ENCODE measurements at regions not wholly inside any gene's neighbourhood (a gene's known extent, or its start where the extent isn't known, plus 50 kb on each side); places are given as distances from the start of the nearest gene placed in this dataset.

- no peak for TF ChIP-seq CTCF (IDR thresholded peaks at IDR 0.05)
- Histone ChIP-seq H3K4me3 (no peak overlapping the region), H3K27ac (no peak overlapping the region), H3K27me3 (no peaks in the 10 kb centered on the region), H3K9me3 (no peaks in the 10 kb centered on the region), H3K4me1 (no peaks in the 10 kb centered on the region), H3K36me3 (no peaks in the 10 kb centered on the region)
- intact Hi-C loops (cut with DNase I), result no loop called here
- no peak for DNase-seq (ENCODE audit: low spot score in 2 of 2)
These were observed 358.8 kb downstream of the CMPK2 start for GRCh38 chr2:6506859-6507258.

DNA sequence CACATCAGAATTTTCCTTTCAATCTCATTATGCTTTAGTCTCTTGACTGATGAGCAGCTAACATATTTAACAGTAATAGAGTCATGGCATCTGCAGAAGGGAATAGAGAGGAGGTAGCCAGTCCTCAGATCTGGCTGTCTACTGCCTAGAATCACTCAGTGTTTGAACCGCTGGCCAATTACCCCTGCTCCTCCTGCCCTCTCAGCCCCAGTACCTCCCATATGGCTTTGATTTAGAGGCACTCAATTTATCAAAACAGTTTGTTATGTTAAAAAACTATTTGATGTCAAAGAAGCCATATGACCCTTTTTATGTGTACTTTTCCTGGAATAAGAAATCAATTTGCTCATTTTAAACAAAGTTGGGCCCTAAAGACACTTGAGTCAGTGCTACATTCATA lies 355.2 kb downstream of the CMPK2 start:
- TF ChIP-seq CTCF (IDR thresholded peaks at IDR 0.05), result no peak
- Histone ChIP-seq H3K4me3 (no peak overlapping the region), H3K4me1 (no peaks in the 10 kb centered on the region), H3K9me3 (no peaks in the 10 kb centered on the region), H3K27ac (no peak overlapping the region), H3K36me3 (no peaks in the 10 kb centered on the region), H3K27me3 (no peaks in the 10 kb centered on the region)
- intact Hi-C loops (cut with DNase I), result no loop called here
- DNase-seq (ENCODE audit: low spot score in 2 of 2), result no peak

DNA sequence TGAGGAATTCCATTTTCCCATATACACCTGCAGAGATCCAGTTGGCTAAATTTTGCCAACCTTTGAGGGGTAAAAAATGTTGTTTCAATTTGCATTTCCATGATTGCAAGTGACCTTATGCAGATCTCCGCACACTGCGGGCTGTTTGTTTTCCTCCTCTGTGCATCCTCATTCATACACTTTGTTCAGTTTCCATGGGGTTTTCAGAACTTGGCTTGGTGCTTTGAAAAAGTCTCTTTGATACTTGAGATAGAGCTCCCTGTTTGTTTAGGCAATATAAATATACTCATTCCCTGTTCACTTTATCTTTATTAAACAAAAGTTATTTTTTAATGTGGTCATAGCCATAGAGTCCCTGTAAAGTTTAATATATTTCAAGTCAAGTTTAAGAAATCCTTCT lies 353.1 kb downstream of the CMPK2 start:
- TF ChIP-seq CTCF (IDR thresholded peaks at IDR 0.05), result no peak
- H3K27ac ChIP-seq, result no peak overlapping the region

GRCh38 chr2:6516674-6517073 lies 349.0 kb downstream of the CMPK2 start:
- no peak for TF ChIP-seq CTCF (IDR thresholded peaks at IDR 0.05)

More for the DNA sequence above, 353.1 kb downstream of the CMPK2 start:
- no peaks in the 10 kb centered on the region for H3K9me3 ChIP-seq
- no peaks in the 10 kb centered on the region for H3K36me3 ChIP-seq
- no peaks in the 10 kb centered on the region for H3K4me1 ChIP-seq
- intact Hi-C loops (cut with DNase I), result no loop called here
- no peak for DNase-seq (ENCODE audit: low spot score in 2 of 2)
- H3K27me3 ChIP-seq, result no peaks in the 10 kb centered on the region
- H3K4me3 ChIP-seq, result no peak overlapping the region

DNA sequence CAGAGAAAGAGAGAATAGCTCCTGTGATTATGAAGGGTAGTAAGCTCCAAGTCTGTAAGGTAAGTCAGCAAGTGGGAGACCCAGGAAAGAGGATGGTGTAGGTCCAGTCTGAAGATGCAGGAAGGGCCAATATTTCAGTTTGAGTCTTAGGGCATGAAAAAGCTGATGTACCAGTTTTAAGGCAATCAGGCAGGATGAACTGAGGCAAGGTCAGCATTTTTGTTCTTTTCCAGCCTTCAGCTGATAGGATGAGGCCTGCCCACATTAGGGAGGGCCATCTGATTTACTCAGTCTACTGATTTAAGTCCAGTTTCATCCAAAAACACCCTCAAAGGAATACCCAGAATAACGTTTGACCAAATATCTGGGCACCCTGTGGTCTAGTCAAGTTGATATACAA lies 347.3 kb downstream of the CMPK2 start:
- Histone ChIP-seq H3K27ac (no peak overlapping the region), H3K9me3 (no peaks in the 10 kb centered on the region), H3K27me3 (no peaks in the 10 kb centered on the region), H3K36me3 (no peaks in the 10 kb centered on the region), H3K4me1 (no peaks in the 10 kb centered on the region), H3K4me3 (no peak overlapping the region)
- intact Hi-C loops (cut with DNase I), result no loop called here
- TF ChIP-seq CTCF (IDR thresholded peaks at IDR 0.05), result no peak
- no peak for DNase-seq (ENCODE audit: low spot score in 2 of 2)

More at GRCh38 chr2:6516674-6517073, 349.0 kb downstream of the CMPK2 start:
- intact Hi-C loops (cut with DNase I), result no loop called here
- Histone ChIP-seq H3K9me3 (no peaks in the 10 kb centered on the region), H3K27me3 (no peaks in the 10 kb centered on the region), H3K4me3 (no peak overlapping the region), H3K36me3 (no peaks in the 10 kb centered on the region), H3K4me1 (no peaks in the 10 kb centered on the region), H3K27ac (no peak overlapping the region)
- DNase-seq (ENCODE audit: low spot score in 2 of 2), result no peak

GRCh38 chr2:6523476-6523875 lies 342.2 kb downstream of the CMPK2 start:
- intact Hi-C loops (cut with DNase I), result no loop called here
- Histone ChIP-seq H3K36me3 (no peaks in the 10 kb centered on the region), H3K27me3 (no peaks in the 10 kb centered on the region), H3K27ac (no peak overlapping the region), H3K4me3 (no peak overlapping the region), H3K4me1 (no peaks in the 10 kb centered on the region), H3K9me3 (no peaks in the 10 kb centered on the region)
- DNase-seq (ENCODE audit: low spot score in 2 of 2), result no peak
- TF ChIP-seq CTCF (IDR thresholded peaks at IDR 0.05), result no peak
